NB4 (cell line): ENCODE measurements at regions not wholly inside any gene's neighbourhood (a gene's known extent, or its start where the extent isn't known, plus 50 kb on each side); places are given as distances from the start of the nearest gene placed in this dataset.

ENCODE experiments used
- DNase-seq: peaks from one replicate; pipeline ENCODE4 v3.0.0; 2010; ENCODE audit warnings: low read depth
- H3K4me3 ChIP-seq: one replicate; pipeline ENCODE4 v1.5.1; 2011; ENCODE audit warnings: mild to moderate bottlenecking, low read depth, low read length, moderate library complexity
- MYC ChIP-seq: IDR thresholded peaks from 2 replicates; pipeline ENCODE4 v1.6.1; 2011; ENCODE audit warnings: low read depth, low read length
- POLR2A ChIP-seq: IDR thresholded peaks from 2 replicates; pipeline ENCODE4 v1.6.1; 2011; ENCODE audit warnings: mild to moderate bottlenecking; ENCODE audit not compliant: insufficient read length; ENCODE audit errors: extremely low read depth
- TF ChIP-seq, protein P1 (sequence below): IDR thresholded peaks from one replicate; pipeline ENCODE4 v1.5.1; 2012; ENCODE audit warnings: low read depth, low read length
- TF ChIP-seq, protein P2 (sequence below): IDR thresholded peaks from 2 replicates; pipeline ENCODE4 v1.6.1; 2011; ENCODE audit warnings: low read depth, low read length

DNA sequence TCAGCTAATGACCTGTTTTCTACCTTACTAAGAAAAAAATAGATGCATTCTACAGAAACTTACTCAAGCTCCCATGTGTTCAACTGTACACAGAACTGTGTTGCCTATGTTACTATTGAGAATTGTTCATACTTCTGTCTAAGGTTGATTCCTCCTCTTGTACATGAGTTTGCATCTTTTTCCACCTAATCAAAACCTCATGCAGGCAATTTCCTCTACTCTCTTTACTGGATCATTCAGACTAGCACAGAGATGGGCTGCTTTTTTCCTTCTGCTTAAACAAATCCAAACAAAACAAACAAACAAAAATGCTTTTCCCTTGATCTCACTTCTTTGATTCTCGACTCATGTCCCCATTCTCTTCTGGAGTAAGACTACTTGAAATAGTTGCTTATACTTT is 58.8 kb upstream of the PTGFR start:
- H3K4me3 ChIP-seq, result no peak overlapping the region
- DNase-seq, result no peak
- TF ChIP-seq, protein P1, sequence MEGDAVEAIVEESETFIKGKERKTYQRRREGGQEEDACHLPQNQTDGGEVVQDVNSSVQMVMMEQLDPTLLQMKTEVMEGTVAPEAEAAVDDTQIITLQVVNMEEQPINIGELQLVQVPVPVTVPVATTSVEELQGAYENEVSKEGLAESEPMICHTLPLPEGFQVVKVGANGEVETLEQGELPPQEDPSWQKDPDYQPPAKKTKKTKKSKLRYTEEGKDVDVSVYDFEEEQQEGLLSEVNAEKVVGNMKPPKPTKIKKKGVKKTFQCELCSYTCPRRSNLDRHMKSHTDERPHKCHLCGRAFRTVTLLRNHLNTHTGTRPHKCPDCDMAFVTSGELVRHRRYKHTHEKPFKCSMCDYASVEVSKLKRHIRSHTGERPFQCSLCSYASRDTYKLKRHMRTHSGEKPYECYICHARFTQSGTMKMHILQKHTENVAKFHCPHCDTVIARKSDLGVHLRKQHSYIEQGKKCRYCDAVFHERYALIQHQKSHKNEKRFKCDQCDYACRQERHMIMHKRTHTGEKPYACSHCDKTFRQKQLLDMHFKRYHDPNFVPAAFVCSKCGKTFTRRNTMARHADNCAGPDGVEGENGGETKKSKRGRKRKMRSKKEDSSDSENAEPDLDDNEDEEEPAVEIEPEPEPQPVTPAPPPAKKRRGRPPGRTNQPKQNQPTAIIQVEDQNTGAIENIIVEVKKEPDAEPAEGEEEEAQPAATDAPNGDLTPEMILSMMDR, result no peak
- TF ChIP-seq MYC (no peak), POLR2A (no peak)
- TF ChIP-seq, protein P2, sequence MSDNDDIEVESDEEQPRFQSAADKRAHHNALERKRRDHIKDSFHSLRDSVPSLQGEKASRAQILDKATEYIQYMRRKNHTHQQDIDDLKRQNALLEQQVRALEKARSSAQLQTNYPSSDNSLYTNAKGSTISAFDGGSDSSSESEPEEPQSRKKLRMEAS, result no peak

DNA sequence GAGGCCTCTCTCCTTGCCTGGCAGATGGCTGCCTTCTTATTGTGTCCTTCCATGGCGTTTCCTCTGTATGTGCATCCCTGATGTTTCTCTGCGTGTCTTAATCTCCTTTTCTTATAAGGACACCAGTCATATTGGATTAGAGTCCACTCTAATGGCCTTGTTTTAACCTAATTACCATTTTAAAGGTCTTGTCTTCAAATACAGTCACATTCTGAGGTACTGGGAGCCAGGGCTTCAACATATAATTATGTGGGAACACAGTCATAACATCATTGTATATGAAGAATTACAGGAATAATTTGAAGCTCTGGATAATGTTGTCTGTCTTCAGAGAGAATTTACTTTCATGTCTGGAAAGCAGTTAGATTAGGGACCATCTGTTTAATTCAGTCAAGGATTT is 56.4 kb upstream of the PTGFR start:
- TF ChIP-seq, protein P2, result no peak
- TF ChIP-seq POLR2A, result no peak
- TF ChIP-seq, protein P1, result no peak
- TF ChIP-seq MYC, result no peak
- DNase-seq, result no peak
- H3K4me3 ChIP-seq, result no peak overlapping the region

DNA sequence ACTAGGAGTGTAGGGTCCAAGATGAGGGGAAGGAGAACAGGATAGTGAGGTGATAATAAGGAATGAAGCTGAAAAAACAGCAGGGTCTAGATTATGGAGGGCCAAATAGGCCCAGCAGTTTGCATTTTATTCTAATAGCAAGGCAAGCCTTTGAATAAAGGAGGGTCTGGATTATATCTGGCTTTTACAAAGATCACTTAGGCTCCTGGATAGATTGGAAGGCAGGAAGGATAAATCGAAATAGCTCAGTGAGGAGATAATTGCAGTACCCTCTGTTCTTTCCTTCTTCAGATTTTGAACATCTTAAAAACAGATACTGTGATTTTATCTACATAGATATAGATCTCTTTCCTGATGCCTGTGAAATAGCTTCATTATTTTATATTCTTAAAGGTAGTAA is 53.8 kb upstream of the PTGFR start:
- no peak overlapping the region for H3K4me3 ChIP-seq
- TF ChIP-seq, protein P2, result no peak
- TF ChIP-seq POLR2A (no peak), MYC (no peak)
- TF ChIP-seq, protein P1, result no peak
- DNase-seq, result no peak

DNA sequence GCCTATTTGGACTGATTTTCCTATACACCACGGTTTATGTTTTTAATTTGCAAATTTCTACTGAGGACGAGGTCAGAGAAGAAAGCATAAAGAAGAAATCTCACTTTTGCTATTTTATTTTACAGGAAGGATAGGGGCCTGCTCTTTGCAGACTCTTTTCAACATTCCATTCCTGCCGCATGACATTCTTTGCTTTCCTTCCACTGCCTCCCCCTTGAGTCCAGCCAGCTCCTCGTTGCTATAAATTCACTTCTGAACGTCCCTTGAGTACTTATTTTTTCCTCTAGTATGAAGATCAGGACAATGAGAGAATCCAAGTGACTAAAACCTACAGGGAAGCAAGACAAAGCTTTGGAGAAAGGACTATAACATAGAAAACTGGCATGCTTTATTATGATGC is 53.4 kb upstream of the PTGFR start:
- TF ChIP-seq, protein P1, result no peak
- TF ChIP-seq, protein P2, result no peak
- TF ChIP-seq MYC (no peak), POLR2A (no peak)
- H3K4me3 ChIP-seq, result no peak overlapping the region
- DNase-seq, result no peak

DNA sequence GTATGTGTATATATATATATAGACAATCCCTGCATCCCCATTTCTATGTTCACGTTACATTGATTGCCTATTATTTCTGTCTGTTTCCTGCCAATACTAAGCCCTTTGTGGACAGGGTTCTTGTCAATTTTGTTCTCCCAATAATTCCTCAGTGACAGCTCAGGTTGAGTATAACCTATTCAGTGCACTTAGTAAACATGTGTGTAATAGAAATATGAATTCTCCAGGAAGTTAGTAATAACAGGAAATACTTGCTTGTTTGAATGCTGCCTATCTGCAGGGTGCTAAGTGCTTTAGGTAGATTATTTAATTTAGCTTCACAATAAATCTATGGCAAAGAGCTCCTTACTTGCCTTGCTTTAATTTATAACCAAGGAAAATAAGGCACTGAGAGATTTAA is 52.8 kb upstream of the PTGFR start:
- TF ChIP-seq POLR2A, result no peak
- TF ChIP-seq, protein P2, result no peak
- TF ChIP-seq MYC, result no peak
- TF ChIP-seq, protein P1, result no peak
- no peak for DNase-seq
- H3K4me3 ChIP-seq, result no peak overlapping the region

DNA sequence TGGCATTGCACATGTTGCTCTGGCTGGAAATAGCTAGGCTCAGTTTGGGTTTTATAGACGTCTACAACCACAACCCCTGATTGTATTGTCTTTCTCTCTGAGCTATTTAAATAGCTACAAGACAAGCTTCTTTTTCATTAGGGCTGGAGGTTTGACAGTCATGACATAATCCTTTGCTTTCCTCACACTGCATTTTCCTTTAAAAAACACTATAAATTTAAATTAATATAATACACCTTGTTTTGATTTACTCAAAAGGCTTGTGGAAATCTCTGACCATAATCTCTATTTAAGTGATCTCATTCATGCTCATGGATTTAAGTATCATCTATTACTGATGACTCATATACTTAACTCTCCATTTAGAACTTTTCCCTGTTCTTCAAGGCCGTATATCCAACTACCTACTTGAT is 50.4 kb upstream of the PTGFR start:
- no peak for DNase-seq
- H3K4me3 ChIP-seq, result no peak overlapping the region
- TF ChIP-seq MYC (no peak), POLR2A (no peak)
- TF ChIP-seq, protein P2, result no peak
- TF ChIP-seq, protein P1, result no peak
